ENCODE measurements at regions not wholly inside any gene's neighbourhood (a gene's known extent, or its start where the extent isn't known, plus 50 kb on each side); places are given as distances from the start of the nearest gene placed in this dataset.

- H3K27ac ChIP-seq, result no peak overlapping the region
- DNase-seq (ENCODE audit: low spot score), result no peak
- TF ChIP-seq, protein P1, sequence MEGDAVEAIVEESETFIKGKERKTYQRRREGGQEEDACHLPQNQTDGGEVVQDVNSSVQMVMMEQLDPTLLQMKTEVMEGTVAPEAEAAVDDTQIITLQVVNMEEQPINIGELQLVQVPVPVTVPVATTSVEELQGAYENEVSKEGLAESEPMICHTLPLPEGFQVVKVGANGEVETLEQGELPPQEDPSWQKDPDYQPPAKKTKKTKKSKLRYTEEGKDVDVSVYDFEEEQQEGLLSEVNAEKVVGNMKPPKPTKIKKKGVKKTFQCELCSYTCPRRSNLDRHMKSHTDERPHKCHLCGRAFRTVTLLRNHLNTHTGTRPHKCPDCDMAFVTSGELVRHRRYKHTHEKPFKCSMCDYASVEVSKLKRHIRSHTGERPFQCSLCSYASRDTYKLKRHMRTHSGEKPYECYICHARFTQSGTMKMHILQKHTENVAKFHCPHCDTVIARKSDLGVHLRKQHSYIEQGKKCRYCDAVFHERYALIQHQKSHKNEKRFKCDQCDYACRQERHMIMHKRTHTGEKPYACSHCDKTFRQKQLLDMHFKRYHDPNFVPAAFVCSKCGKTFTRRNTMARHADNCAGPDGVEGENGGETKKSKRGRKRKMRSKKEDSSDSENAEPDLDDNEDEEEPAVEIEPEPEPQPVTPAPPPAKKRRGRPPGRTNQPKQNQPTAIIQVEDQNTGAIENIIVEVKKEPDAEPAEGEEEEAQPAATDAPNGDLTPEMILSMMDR (conservative IDR thresholded peaks at IDR 0.05; ENCODE audit: low read depth), result no peak
- ChIA-PET CTCF (no interaction called here), POLR2A (ENCODE audit: low non-redundant PET) (no interaction called here)
Observed at GRCh38 chr4:162560073-162560472, 396.3 kb upstream of the FSTL5 start.

DNA sequence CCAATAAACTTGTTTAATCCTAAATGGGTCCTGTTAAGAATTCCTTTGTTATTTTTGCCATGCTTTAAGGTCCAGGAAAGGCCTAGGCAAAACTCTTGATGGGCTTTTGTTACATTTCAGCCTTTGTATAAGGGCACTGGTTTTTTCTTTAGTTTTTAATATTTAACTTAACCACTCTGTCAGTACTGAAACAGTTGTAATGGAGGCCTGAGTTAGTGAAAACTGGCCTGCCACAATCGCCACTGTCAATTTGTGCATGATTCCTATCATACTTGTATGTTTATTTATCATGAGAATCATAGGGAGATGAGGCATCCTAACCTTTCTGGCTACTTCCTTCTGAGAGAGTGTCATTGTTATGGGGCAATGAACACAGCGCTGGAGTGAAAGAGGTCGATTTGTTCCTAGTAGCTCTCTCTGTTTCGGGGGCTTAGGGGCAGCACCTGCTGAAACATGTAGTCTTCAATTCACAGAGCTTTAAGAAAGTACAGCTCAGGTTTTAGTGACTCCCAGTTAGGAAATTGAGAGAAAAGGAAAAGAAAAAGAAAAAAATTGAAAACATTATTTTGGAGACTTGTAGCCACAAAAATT lies 393.8 kb upstream of the FSTL5 start:
- POLR2A ChIA-PET (ENCODE audit: low non-redundant PET), result no interaction called here
- H3K27ac ChIP-seq, result no peak overlapping the region
- TF ChIP-seq, protein P1 (conservative IDR thresholded peaks at IDR 0.05; ENCODE audit: low read depth), result no peak
- CTCF ChIA-PET, result no interaction called here
- DNase-seq (ENCODE audit: low spot score), result no peak

- TF ChIP-seq, protein P1 (conservative IDR thresholded peaks at IDR 0.05; ENCODE audit: low read depth), result no peak
- H3K27ac ChIP-seq, result no peak overlapping the region
- POLR2A ChIA-PET (ENCODE audit: low non-redundant PET), result no interaction called here
- CTCF ChIA-PET, result no interaction called here
- no peak for DNase-seq (ENCODE audit: low spot score)
Observed at GRCh38 chr4:162535121-162535520, 371.3 kb upstream of the FSTL5 start.

- CTCF ChIA-PET, result no interaction called here
- H3K27ac ChIP-seq, result no peak overlapping the region
- TF ChIP-seq, protein P1 (conservative IDR thresholded peaks at IDR 0.05; ENCODE audit: low read depth), result no peak
- DNase-seq (ENCODE audit: low spot score), result no peak
- POLR2A ChIA-PET (ENCODE audit: low non-redundant PET), result no interaction called here
Observed at GRCh38 chr4:162523171-162523570, 359.4 kb upstream of the FSTL5 start.

- POLR2A ChIA-PET (ENCODE audit: low non-redundant PET), result no interaction called here
- DNase-seq (ENCODE audit: low spot score), result no peak
- CTCF ChIA-PET, result no interaction called here
- TF ChIP-seq, protein P1 (conservative IDR thresholded peaks at IDR 0.05; ENCODE audit: low read depth), result no peak
- H3K27ac ChIP-seq, result no peak overlapping the region
Observed at GRCh38 chr4:162522724-162523123, 358.9 kb upstream of the FSTL5 start.

- H3K27ac ChIP-seq, result no peak overlapping the region
- ChIA-PET CTCF (no interaction called here), POLR2A (ENCODE audit: low non-redundant PET) (no interaction called here)
- no peak for DNase-seq (ENCODE audit: low spot score)
- TF ChIP-seq, protein P1 (conservative IDR thresholded peaks at IDR 0.05; ENCODE audit: low read depth), result no peak
Observed at GRCh38 chr4:162510937-162511336, 347.1 kb upstream of the FSTL5 start.

DNA sequence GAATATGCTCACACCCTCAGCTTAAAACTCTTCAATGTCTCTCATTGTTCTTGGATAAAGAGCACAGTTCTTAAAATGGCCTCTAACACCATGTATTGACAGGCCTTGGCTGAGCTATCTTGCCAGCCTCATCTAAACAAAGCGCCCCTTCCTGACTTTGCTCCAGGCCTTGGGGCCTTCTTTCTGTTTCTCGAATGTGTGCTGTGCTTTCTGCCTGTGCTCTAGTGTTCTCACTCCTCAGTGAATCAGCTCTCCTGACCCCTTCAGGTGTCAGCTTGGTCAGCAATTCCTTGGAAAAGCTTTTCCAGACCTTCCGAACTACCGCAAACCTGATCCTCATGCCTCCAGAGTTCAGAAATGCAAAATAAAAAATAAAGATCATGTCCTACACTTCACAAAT lies 346.3 kb upstream of the FSTL5 start:
- H3K27ac ChIP-seq, result no peak overlapping the region
- no peak for DNase-seq (ENCODE audit: low spot score)
- CTCF ChIA-PET, result interaction anchor here (0.6 kb wide), 1 partner anchor 950 kb away, joined by 3 read pairs; no protein-coding TSS in a partner anchor
- POLR2A ChIA-PET (ENCODE audit: low non-redundant PET), result no interaction called here
- TF ChIP-seq, protein P1 (conservative IDR thresholded peaks at IDR 0.05; ENCODE audit: low read depth), result no peak

Data from RWPE1 (cell line).